IMR-90 (cell line): ENCODE measurements at regions not wholly inside any gene's neighbourhood (a gene's known extent, or its start where the extent isn't known, plus 50 kb on each side); places are given as distances from the start of the nearest gene placed in this dataset.

Source experiments
- ATAC-seq: fragments of 200-7000 bp; cut with Tn5 transposase; 2 replicates; pipeline ENCODE4 v1.9.1; 2020; ENCODE audit warnings: low read depth, mild to moderate bottlenecking, moderate library complexity
- BruUV-seq: library from RNA; stranded (reverse); fragments of 400-500 nt; replicated peaks from 2 replicates; lab custom pipeline; 2021; lab: Mats Ljungman, UMichigan
- CTCF ChIA-PET: fragments of 300-600 bp; formaldehyde crosslinking; extraction: SDS; loops from one replicate; lab custom pipeline; 2021; ENCODE audit warnings: antibody characterized with exemption; lab: Yijun Ruan, JAX
- POLR2A ChIA-PET: fragments of 300-600 bp; sonication (Branson Sonifier 250); formaldehyde crosslinking; loops from one replicate; lab custom pipeline; 2022; ENCODE audit warnings: antibody characterized with exemption; ENCODE audit not compliant: unreplicated experiment; lab: Charles Lee
- DNase-seq: peaks from one replicate; pipeline ENCODE4 v3.0.0; 2013
- H2AFZ ChIP-seq: replicated peaks from 2 replicates; pipeline ENCODE3; 2013; ENCODE audit warnings: low read length, mild to moderate bottlenecking; ENCODE audit not compliant: poor library complexity
- H2AK5ac ChIP-seq: 2 replicates; pipeline ENCODE4 v1.6.1; 2013; ENCODE audit warnings: low read depth, low read length, inconsistent platforms
- H2AK9ac ChIP-seq: replicated peaks from 2 replicates; pipeline ENCODE3; 2013; ENCODE audit warnings: mild to moderate bottlenecking, low read depth, low read length, moderate library complexity; ENCODE audit not compliant: poor library complexity
- H2BK120ac ChIP-seq: 2 replicates; pipeline ENCODE4 v1.6.1; 2013; ENCODE audit warnings: low read depth, low read length, inconsistent platforms
- H2BK15ac ChIP-seq: 3 replicates; pipeline ENCODE4 v1.6.1; 2013; ENCODE audit warnings: low read depth, low read length, inconsistent platforms
- H2BK20ac ChIP-seq: 2 replicates; pipeline ENCODE4 v1.6.1; 2013; ENCODE audit warnings: low read depth, mild to moderate bottlenecking, inconsistent platforms, low read length, moderate library complexity
- H2BK5ac ChIP-seq: 2 replicates; pipeline ENCODE4 v1.6.1; 2013; ENCODE audit warnings: mild to moderate bottlenecking, low read depth, low read length, inconsistent platforms; ENCODE audit not compliant: poor library complexity, severe bottlenecking
- H3K14ac ChIP-seq: replicated peaks from 2 replicates; pipeline ENCODE4 v1.6.1; 2013; ENCODE audit warnings: low read depth, low read length, inconsistent platforms
- H3K18ac ChIP-seq: 2 replicates; pipeline ENCODE4 v1.6.1; 2013; ENCODE audit warnings: low read depth, low read length, control low read depth
- H3K23ac ChIP-seq: 2 replicates; pipeline ENCODE4 v1.6.1; 2013; ENCODE audit warnings: low read depth, low read length, inconsistent platforms
- H3K27ac ChIP-seq: 2 replicates; pipeline ENCODE4 v1.5.1; 2013; ENCODE audit warnings: mild to moderate bottlenecking, control low read depth, low read length; ENCODE audit not compliant: insufficient read depth
- H3K27me3 ChIP-seq: 2 replicates; pipeline ENCODE4 v1.6.1; 2013; ENCODE audit warnings: low read length; ENCODE audit not compliant: control insufficient read depth, insufficient read depth
- H3K36me3 ChIP-seq: 2 replicates; pipeline ENCODE4 v1.6.1; 2013; ENCODE audit warnings: low read length, mixed read lengths; ENCODE audit not compliant: control insufficient read depth, insufficient read depth
- H3K4ac ChIP-seq: 2 replicates; pipeline ENCODE4 v1.6.1; 2013; ENCODE audit warnings: low read depth, low read length, inconsistent platforms
- H3K4me1 ChIP-seq: 2 replicates; pipeline ENCODE4 v1.6.1; 2013; ENCODE audit warnings: low read length, mixed read lengths; ENCODE audit not compliant: control insufficient read depth, insufficient read depth
- H3K4me2 ChIP-seq: 2 replicates; pipeline ENCODE4 v1.6.1; 2013; ENCODE audit warnings: low read depth, mild to moderate bottlenecking, control low read depth, low read length, moderate library complexity
- H3K4me3 ChIP-seq: 2 replicates; pipeline ENCODE4 v1.5.1; 2013; ENCODE audit warnings: low read depth, mild to moderate bottlenecking, control low read depth, low read length, moderate library complexity; ENCODE audit not compliant: insufficient read depth
- H3K56ac ChIP-seq: 2 replicates; pipeline ENCODE4 v1.6.1; 2013; ENCODE audit warnings: low read length, inconsistent platforms; ENCODE audit not compliant: insufficient read depth; ENCODE audit errors: extremely low read depth
- H3K79me1 ChIP-seq, 2 experiments: 2 replicates each; pipeline ENCODE4 v1.6.1; 2013; ENCODE audit warnings: low read length in 2 of 2, inconsistent platforms in 1 of 2, low read depth in 1 of 2
- H3K9ac ChIP-seq: 2 replicates; pipeline ENCODE4 v1.6.1; 2013; ENCODE audit warnings: low read depth, low read length, control low read depth
- H3K9me1 ChIP-seq: 2 replicates; pipeline ENCODE4 v1.6.1; 2013; ENCODE audit warnings: low read length, inconsistent platforms; ENCODE audit not compliant: insufficient read depth
- H3K9me3 ChIP-seq: 2 replicates; pipeline ENCODE4 v1.6.1; 2013; ENCODE audit warnings: low read length; ENCODE audit not compliant: control insufficient read depth, insufficient read depth
- H4K20me1 ChIP-seq: 2 replicates; pipeline ENCODE4 v1.6.1; 2013; ENCODE audit warnings: low read length, inconsistent platforms; ENCODE audit not compliant: insufficient read depth
- H4K5ac ChIP-seq: 2 replicates; pipeline ENCODE4 v1.6.1; 2013; ENCODE audit warnings: mild to moderate bottlenecking, low read depth, low read length, control low read depth
- H4K8ac ChIP-seq, 2 experiments: 2 replicates each; pipeline ENCODE4 v1.6.1; 2013; ENCODE audit warnings: low read depth in 2 of 2, low read length in 2 of 2, control low read depth in 1 of 2, inconsistent platforms in 1 of 2
- H4K91ac ChIP-seq: 2 replicates; pipeline ENCODE4 v1.6.1; 2013; ENCODE audit warnings: low read depth, low read length, inconsistent platforms; ENCODE audit not compliant: insufficient read depth
- POLR2A ChIP-seq: IDR thresholded peaks from 2 replicates; pipeline ENCODE4 v1.6.1; 2012; ENCODE audit warnings: mild to moderate bottlenecking, low read depth, low read length
- RAD21 ChIP-seq: IDR thresholded peaks from 2 replicates; pipeline ENCODE4 v1.6.1; 2012; ENCODE audit warnings: low read length, improper control_type of control experiment
- WGBS, 2 experiments: methylation state at CpG; one replicate each; pipeline versions ENCODE4 v1.1.5 to v1.1.7; 2013; ENCODE audit warnings: missing lambda C conversion rate in 2 of 2; ENCODE audit not compliant: insufficient read length in 1 of 2; ENCODE audit errors: extremely low coverage in 2 of 2; 5-methylcytosine and 5-hydroxymethylcytosine counted together
- dilution Hi-C: fragments of 300-500 bp; cut with HindIII; formaldehyde crosslinking; loops from one replicate; pipeline ENCODE4 v1.14.3; 2018; ENCODE audit warnings: low sequenced_read_pairs; ENCODE audit not compliant: unreplicated experiment
- in situ Hi-C: fragments of 300-500 bp; cut with MboI; formaldehyde crosslinking; loops from 3 replicates; pipeline ENCODE4 v1.14.3; 2019; ENCODE audit warnings: low sequenced_read_pairs, inconsistent platforms, mixed read lengths
- intact Hi-C: fragments of 100-400 bp; cut with micrococcal nuclease; formaldehyde crosslinking; loops from 2 replicates; pipeline ENCODE4 v1.10.0; 2022

- Histone ChIP-seq H4K20me1 (no peaks in the 10 kb centered on the region), H3K27ac (no peak overlapping the region), H3K9ac (no peak overlapping the region), H2AK9ac (no peak overlapping the region), H4K91ac (no peak overlapping the region), H4K5ac (no peak overlapping the region), H3K56ac (no peak overlapping the region), H2BK5ac (no peak overlapping the region), H2AK5ac (no peak overlapping the region), H3K23ac (no peak overlapping the region), H3K36me3 (no peaks in the 10 kb centered on the region), H3K9me3 (peaks cover 54% of the 10 kb centered on the region), H3K4me2 (no peak overlapping the region), H3K4me3 (no peak overlapping the region), H3K27me3 (no peaks in the 10 kb centered on the region), H2BK120ac (no peak overlapping the region), H3K79me1 (no peaks in the 10 kb centered on the region), H2BK15ac (no peak overlapping the region), H3K9me1 (no peaks in the 10 kb centered on the region), H3K4me1 (no peaks in the 10 kb centered on the region), H3K18ac (no peak overlapping the region), H3K14ac (no peak overlapping the region), H4K8ac (no peak overlapping the region), H2AFZ (no peak overlapping the region), H2BK20ac (no peak overlapping the region), H3K4ac (no peak overlapping the region)
- ChIA-PET CTCF (no interaction called here), POLR2A (no interaction called here)
- dilution Hi-C loops: no loop called here
- no peak for ATAC-seq
- no peak for DNase-seq
- intact Hi-C loops: no loop called here
- TF ChIP-seq RAD21 (no peak), POLR2A (no peak)
- in situ Hi-C loops: no loop called here
- no CpG with 5 or more reads among the region's 2 CpGs for WGBS, 2 experiments
- no TSS peak for BruUV-seq
Measured at GRCh38 chr1:4933232-4933631, 278.8 kb downstream of the AJAP1 start.
